ENCODE measurements at regions not wholly inside any gene's neighbourhood (a gene's known extent, or its start where the extent isn't known, plus 50 kb on each side); places are given as distances from the start of the nearest gene placed in this dataset.

DNA sequence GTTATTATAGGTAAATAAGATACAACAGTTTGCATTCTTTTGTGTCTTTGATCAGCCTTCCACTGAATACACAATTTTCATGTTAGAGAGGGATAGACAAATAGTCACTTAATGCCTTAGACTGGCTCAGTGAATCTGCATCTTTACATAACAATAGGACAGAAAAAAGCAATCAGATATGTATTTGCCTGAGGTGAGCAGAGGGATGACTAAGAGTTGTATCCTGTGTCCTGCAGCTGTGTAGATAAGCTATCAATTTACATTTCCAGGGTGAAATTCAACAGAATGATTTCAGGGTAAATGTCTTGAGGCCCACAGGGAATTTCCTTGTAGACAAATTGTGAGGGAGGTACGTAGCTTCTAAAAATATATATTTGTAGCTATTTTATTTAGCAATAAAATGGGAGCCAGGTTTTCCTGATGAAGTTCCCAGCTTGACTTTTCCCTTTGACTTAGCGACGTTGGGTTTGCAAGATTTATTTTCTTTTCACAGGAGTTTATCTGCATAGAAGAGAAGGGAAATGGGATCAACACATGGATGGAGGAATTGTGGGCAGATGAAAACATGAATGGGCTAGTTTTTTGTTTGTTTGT, 586.1 kb upstream of the CDH6 start:
- Histone ChIP-seq H3K36me3 (ENCODE audit: insufficient read depth, low read length) (no peaks in the 10 kb centered on the region), H4K20me1 (ENCODE audit: insufficient read depth, low read length) (no peaks in the 10 kb centered on the region), H3K9me3 (ENCODE audit: low read depth, low read length) (no peaks in the 10 kb centered on the region), H3K4me2 (ENCODE audit: insufficient read depth, low read length) (no peak overlapping the region), H3K79me2 (ENCODE audit: insufficient read depth, low read length) (no peaks in the 10 kb centered on the region), H3K27me3 (ENCODE audit: insufficient read depth, low read length) (no peaks in the 10 kb centered on the region), H3K27ac (ENCODE audit: low read depth, low read length) (no peak overlapping the region), H3K4me1 (ENCODE audit: insufficient read depth, low read length) (no peaks in the 10 kb centered on the region), H2AFZ (ENCODE audit: low read length) (no peak overlapping the region), H3K4me3 (ENCODE audit: insufficient read depth, low read length) (no peak overlapping the region)
- TF ChIP-seq, protein P1, sequence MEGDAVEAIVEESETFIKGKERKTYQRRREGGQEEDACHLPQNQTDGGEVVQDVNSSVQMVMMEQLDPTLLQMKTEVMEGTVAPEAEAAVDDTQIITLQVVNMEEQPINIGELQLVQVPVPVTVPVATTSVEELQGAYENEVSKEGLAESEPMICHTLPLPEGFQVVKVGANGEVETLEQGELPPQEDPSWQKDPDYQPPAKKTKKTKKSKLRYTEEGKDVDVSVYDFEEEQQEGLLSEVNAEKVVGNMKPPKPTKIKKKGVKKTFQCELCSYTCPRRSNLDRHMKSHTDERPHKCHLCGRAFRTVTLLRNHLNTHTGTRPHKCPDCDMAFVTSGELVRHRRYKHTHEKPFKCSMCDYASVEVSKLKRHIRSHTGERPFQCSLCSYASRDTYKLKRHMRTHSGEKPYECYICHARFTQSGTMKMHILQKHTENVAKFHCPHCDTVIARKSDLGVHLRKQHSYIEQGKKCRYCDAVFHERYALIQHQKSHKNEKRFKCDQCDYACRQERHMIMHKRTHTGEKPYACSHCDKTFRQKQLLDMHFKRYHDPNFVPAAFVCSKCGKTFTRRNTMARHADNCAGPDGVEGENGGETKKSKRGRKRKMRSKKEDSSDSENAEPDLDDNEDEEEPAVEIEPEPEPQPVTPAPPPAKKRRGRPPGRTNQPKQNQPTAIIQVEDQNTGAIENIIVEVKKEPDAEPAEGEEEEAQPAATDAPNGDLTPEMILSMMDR (IDR thresholded peaks at IDR 0.05; ENCODE audit: extremely low read depth, low read depth, low read length) = no peak
- DNase-seq (ENCODE audit: insufficient read length, low spot score, missing footprints) = no peak

DNA sequence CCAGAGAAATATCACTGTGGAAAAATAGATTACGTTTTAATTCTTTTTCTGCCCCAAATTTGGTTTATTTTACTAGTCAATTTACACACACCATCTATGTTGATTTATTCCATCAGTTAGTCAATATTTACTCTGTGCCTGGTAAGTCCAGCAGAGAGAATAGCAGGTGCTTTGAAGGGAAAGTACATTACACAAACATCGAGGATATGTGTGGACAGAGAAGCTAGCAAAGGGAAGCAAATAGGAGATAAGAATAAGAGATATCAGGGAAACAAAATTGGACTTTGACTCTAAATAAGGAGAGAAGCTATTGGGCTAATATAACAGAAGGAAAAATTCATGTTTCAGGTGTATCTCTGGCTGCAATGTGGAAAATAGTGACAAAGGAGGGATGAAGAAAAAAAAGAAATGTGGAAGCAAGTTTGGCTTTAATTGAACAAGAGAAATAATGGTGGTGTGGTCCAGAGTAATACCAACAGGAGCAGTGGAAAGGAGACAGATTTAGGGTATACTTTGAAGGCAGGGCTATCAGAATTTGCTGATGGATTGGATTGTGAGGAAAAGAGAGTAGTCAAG, 587.7 kb upstream of the CDH6 start:
- TF ChIP-seq, protein P1 (IDR thresholded peaks at IDR 0.05; ENCODE audit: extremely low read depth, low read depth, low read length) = no peak
- no peak for DNase-seq (ENCODE audit: insufficient read length, low spot score, missing footprints)
- no peaks in the 10 kb centered on the region for H3K4me1 ChIP-seq (ENCODE audit: insufficient read depth, low read length)
- no peak overlapping the region for H2AFZ ChIP-seq (ENCODE audit: low read length)
- no peak overlapping the region for H3K27ac ChIP-seq (ENCODE audit: low read depth, low read length)
- no peaks in the 10 kb centered on the region for H3K36me3 ChIP-seq (ENCODE audit: insufficient read depth, low read length)
- no peaks in the 10 kb centered on the region for H3K9me3 ChIP-seq (ENCODE audit: low read depth, low read length)
- no peak overlapping the region for H3K4me3 ChIP-seq (ENCODE audit: insufficient read depth, low read length)
- H3K4me2 ChIP-seq (ENCODE audit: insufficient read depth, low read length) = no peak overlapping the region
- no peaks in the 10 kb centered on the region for H3K27me3 ChIP-seq (ENCODE audit: insufficient read depth, low read length)
- no peaks in the 10 kb centered on the region for H3K79me2 ChIP-seq (ENCODE audit: insufficient read depth, low read length)
- no peaks in the 10 kb centered on the region for H4K20me1 ChIP-seq (ENCODE audit: insufficient read depth, low read length)

GRCh38 chr5:30604648-30605262, 588.7 kb upstream of the CDH6 start:
- Histone ChIP-seq H3K4me3 (ENCODE audit: insufficient read depth, low read length) (no peak overlapping the region), H3K4me2 (ENCODE audit: insufficient read depth, low read length) (no peak overlapping the region), H2AFZ (ENCODE audit: low read length) (no peak overlapping the region), H3K4me1 (ENCODE audit: insufficient read depth, low read length) (no peaks in the 10 kb centered on the region), H3K36me3 (ENCODE audit: insufficient read depth, low read length) (no peaks in the 10 kb centered on the region), H3K27ac (ENCODE audit: low read depth, low read length) (no peak overlapping the region), H4K20me1 (ENCODE audit: insufficient read depth, low read length) (no peaks in the 10 kb centered on the region), H3K79me2 (ENCODE audit: insufficient read depth, low read length) (no peaks in the 10 kb centered on the region), H3K9me3 (ENCODE audit: low read depth, low read length) (no peaks in the 10 kb centered on the region), H3K27me3 (ENCODE audit: insufficient read depth, low read length) (no peaks in the 10 kb centered on the region)
- TF ChIP-seq, protein P1 (IDR thresholded peaks at IDR 0.05; ENCODE audit: extremely low read depth, low read depth, low read length) = no peak
- no peak for DNase-seq (ENCODE audit: insufficient read length, low spot score, missing footprints)

DNA sequence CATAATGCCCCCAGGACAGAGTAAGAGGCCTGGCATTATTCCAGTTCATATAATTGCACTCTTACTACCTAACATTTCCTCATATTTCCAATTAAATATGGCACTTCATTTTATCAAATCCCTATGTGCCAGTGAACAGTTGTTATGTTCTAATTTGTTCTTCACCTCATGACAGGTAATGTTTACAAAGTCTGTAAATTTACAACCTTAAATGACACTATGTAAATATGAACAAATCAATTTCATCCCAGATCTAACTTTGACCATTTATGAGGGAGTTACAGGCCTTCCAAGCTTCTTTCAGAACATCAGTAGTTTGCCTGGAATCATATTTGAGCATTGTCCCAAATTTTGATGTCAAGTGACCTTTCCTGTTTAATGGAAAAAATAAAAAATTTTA, 592.6 kb upstream of the CDH6 start:
- Histone ChIP-seq H3K36me3 (ENCODE audit: insufficient read depth, low read length) (no peaks in the 10 kb centered on the region), H4K20me1 (ENCODE audit: insufficient read depth, low read length) (no peaks in the 10 kb centered on the region), H3K27ac (ENCODE audit: low read depth, low read length) (no peak overlapping the region), H3K4me3 (ENCODE audit: insufficient read depth, low read length) (no peak overlapping the region), H3K4me1 (ENCODE audit: insufficient read depth, low read length) (no peaks in the 10 kb centered on the region), H3K9me3 (ENCODE audit: low read depth, low read length) (no peaks in the 10 kb centered on the region), H3K79me2 (ENCODE audit: insufficient read depth, low read length) (no peaks in the 10 kb centered on the region), H2AFZ (ENCODE audit: low read length) (no peak overlapping the region), H3K27me3 (ENCODE audit: insufficient read depth, low read length) (no peaks in the 10 kb centered on the region), H3K4me2 (ENCODE audit: insufficient read depth, low read length) (no peak overlapping the region)
- DNase-seq (ENCODE audit: insufficient read length, low spot score, missing footprints) = no peak
- TF ChIP-seq, protein P1 (IDR thresholded peaks at IDR 0.05; ENCODE audit: extremely low read depth, low read depth, low read length) = no peak

All from osteoblast (primary cell).